ENCODE measurements at regions not wholly inside any gene's neighbourhood (a gene's known extent, or its start where the extent isn't known, plus 50 kb on each side); places are given as distances from the start of the nearest gene placed in this dataset.

- WGBS, 5 donors, result 41 to 57% (median 43%) methylated on average over 3 of the region's 3 CpGs
- DNase-seq, result no peak
- H3K36me3 ChIP-seq, result no peaks in the 10 kb centered on the region
- H3K27me3 ChIP-seq, result no peaks in the 10 kb centered on the region
- no peaks in the 10 kb centered on the region for H3K9me3 ChIP-seq
- H3K4me3 ChIP-seq, result no peak overlapping the region
- no peaks in the 10 kb centered on the region for H3K4me1 ChIP-seq
- H3K27ac ChIP-seq, result no peak overlapping the region
- TF ChIP-seq EP300 (IDR thresholded peaks at IDR 0.05) (no peak), POLR2A (IDR thresholded peaks at IDR 0.05) (no peak), POLR2AphosphoS5 (IDR thresholded peaks at IDR 0.05) (no peak)
- TF ChIP-seq, protein P1, sequence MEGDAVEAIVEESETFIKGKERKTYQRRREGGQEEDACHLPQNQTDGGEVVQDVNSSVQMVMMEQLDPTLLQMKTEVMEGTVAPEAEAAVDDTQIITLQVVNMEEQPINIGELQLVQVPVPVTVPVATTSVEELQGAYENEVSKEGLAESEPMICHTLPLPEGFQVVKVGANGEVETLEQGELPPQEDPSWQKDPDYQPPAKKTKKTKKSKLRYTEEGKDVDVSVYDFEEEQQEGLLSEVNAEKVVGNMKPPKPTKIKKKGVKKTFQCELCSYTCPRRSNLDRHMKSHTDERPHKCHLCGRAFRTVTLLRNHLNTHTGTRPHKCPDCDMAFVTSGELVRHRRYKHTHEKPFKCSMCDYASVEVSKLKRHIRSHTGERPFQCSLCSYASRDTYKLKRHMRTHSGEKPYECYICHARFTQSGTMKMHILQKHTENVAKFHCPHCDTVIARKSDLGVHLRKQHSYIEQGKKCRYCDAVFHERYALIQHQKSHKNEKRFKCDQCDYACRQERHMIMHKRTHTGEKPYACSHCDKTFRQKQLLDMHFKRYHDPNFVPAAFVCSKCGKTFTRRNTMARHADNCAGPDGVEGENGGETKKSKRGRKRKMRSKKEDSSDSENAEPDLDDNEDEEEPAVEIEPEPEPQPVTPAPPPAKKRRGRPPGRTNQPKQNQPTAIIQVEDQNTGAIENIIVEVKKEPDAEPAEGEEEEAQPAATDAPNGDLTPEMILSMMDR (IDR thresholded peaks at IDR 0.05), result no peak
- intact Hi-C loops (cut with DNase I; ENCODE audit: low total_unique reads), result no loop called here
Measured at GRCh38 chr11:36870361-36870760, 272.3 kb upstream of the RAG2 start.

DNA sequence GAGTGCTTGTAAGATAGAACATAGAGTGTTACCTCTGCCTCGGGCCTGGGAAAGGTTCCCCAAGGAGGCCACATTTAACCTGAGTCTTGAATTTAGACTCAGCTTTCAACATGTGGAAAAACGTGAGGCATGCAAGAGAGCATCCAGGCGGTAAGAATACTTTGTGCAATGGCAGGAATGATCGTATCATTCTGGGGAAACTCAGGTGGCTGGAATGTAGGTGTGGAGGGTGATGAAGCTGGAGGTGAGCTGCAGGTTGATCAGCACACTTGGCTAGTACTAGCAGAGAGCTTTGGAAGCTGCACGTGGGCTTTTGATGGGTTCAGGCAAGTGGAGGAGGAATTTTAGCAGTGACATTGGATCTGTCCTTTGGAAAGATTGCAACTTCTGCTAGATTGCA, 270.3 kb upstream of the RAG2 start:
- Histone ChIP-seq H3K27ac (no peak overlapping the region), H3K27me3 (no peaks in the 10 kb centered on the region), H3K4me1 (no peaks in the 10 kb centered on the region), H3K9me3 (no peaks in the 10 kb centered on the region), H3K36me3 (no peaks in the 10 kb centered on the region), H3K4me3 (no peak overlapping the region)
- WGBS, 5 donors, result 77 to 89% (median 82%) methylated on average over 5 of the region's 5 CpGs
- no peak for TF ChIP-seq POLR2A (IDR thresholded peaks at IDR 0.05)
- no peak for TF ChIP-seq POLR2AphosphoS5 (IDR thresholded peaks at IDR 0.05)
- no peak for TF ChIP-seq EP300 (IDR thresholded peaks at IDR 0.05)
- TF ChIP-seq, protein P1 (IDR thresholded peaks at IDR 0.05), result no peak
- intact Hi-C loops (cut with DNase I; ENCODE audit: low total_unique reads), result no loop called here
- no peak for DNase-seq

- H3K27me3 ChIP-seq, result no peaks in the 10 kb centered on the region
- WGBS, 5 donors, result 62 to 75% (median 72%) methylated on average over 1 of the region's 1 CpG
- H3K36me3 ChIP-seq, result no peaks in the 10 kb centered on the region
- no peak for DNase-seq
- TF ChIP-seq, protein P1 (IDR thresholded peaks at IDR 0.05), result no peak
- TF ChIP-seq EP300 (IDR thresholded peaks at IDR 0.05) (no peak), POLR2A (IDR thresholded peaks at IDR 0.05) (no peak), POLR2AphosphoS5 (IDR thresholded peaks at IDR 0.05) (no peak)
- no peak overlapping the region for H3K4me3 ChIP-seq
- H3K4me1 ChIP-seq, result no peaks in the 10 kb centered on the region
- no peaks in the 10 kb centered on the region for H3K9me3 ChIP-seq
- intact Hi-C loops (cut with DNase I; ENCODE audit: low total_unique reads), result no loop called here
- H3K27ac ChIP-seq, result no peak overlapping the region
Measured at GRCh38 chr11:36865846-36866245, 267.8 kb upstream of the RAG2 start.

GRCh38 chr11:36854875-36855274, 256.8 kb upstream of the RAG2 start:
- Histone ChIP-seq H3K4me1 (no peaks in the 10 kb centered on the region), H3K36me3 (no peaks in the 10 kb centered on the region), H3K27me3 (no peaks in the 10 kb centered on the region), H3K9me3 (no peaks in the 10 kb centered on the region), H3K27ac (no peak overlapping the region), H3K4me3 (no peak overlapping the region)
- intact Hi-C loops (cut with DNase I; ENCODE audit: low total_unique reads), result no loop called here
- no peak for DNase-seq
- 50 to 65% (median 59%) methylated on average over 4 of the region's 4 CpGs for WGBS, 5 donors
- TF ChIP-seq, protein P1 (IDR thresholded peaks at IDR 0.05), result no peak
- TF ChIP-seq POLR2A (IDR thresholded peaks at IDR 0.05) (no peak), POLR2AphosphoS5 (IDR thresholded peaks at IDR 0.05) (no peak), EP300 (IDR thresholded peaks at IDR 0.05) (no peak)

All from stomach (tissue), 8 donors.